H7 (cell line): ENCODE measurements at regions not wholly inside any gene's neighbourhood (a gene's known extent, or its start where the extent isn't known, plus 50 kb on each side); places are given as distances from the start of the nearest gene placed in this dataset.
A peak's percentile ranks its signal among the peaks of the same experiment; 100 is the strongest.

Source experiments
- DNase-seq: peaks from one replicate; pipeline ENCODE4 v3.0.0; 2012
- H3K27me3 ChIP-seq: 2 replicates; pipeline ENCODE4 v1.6.0; 2011; ENCODE audit warnings: mild to moderate bottlenecking, low read length; ENCODE audit not compliant: control insufficient read depth, insufficient read depth
- H3K36me3 ChIP-seq: replicated peaks from 2 replicates; pipeline ENCODE4 v1.5.1; 2011; ENCODE audit warnings: low read length; ENCODE audit not compliant: control insufficient read depth, insufficient read depth
- H3K4me3 ChIP-seq: 2 replicates; pipeline ENCODE4 v1.5.1; 2011; ENCODE audit warnings: low read depth, mild to moderate bottlenecking, control low read depth, low read length, moderate library complexity; ENCODE audit not compliant: insufficient read depth

DNA sequence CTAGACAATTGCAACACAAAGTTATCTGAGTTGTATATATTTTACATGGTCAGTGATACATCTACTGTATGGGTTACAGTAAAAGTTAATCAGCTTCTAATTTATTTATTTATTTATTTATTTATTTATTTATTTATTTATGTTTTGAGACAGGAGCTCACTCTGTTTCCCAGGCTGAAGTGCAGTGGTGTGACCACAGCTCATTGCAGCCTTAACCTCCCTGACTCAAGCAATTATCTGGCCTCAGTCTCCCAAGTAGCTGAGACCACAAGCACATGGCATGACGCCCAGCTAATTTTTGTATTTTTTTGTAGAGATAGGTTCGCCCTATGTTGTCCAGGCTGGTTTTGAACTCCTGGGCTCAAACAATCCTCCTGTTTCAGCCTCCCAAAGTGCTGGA lies 241.6 kb downstream of the PTPRC start:
- Histone ChIP-seq H3K27me3 (no peaks in the 10 kb centered on the region), H3K4me3 (no peak overlapping the region), H3K36me3 (no peaks in the 10 kb centered on the region)
- no peak for DNase-seq

DNA sequence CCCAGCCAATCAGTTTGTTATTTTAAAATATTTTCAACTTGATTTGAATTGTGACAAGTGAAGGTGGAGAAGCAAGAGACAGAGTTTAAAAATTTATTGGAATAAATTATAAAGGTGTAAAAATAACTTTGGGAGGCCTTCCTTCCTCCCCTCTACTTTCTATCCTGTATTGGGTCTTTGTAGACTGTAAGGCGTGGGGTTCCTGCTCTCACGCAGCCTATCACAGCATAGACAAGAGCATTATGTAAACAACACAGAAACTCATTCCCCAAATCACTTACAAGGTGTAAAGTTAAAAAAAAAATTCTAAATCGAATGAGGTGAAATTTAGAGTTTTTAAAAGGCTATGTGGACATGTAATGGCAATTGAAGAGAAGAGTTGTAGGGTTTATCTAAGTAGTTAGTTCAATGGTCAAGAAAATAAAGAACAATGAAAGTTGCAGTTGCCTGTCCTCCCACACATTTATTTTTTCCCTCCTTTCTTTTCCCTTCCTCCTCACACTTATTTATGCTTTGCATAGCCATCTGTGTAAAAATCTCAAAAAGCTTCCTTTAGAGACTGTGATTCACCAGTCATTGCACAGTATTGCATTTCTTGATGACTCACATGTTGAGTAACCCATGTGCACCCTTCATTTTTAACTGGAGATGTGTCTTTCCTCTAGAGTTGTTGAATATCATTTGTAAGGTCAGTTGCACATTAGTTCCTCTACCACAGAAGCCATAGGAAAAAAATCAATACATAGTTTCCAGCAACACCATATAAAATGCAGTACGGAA lies 242.2 kb downstream of the PTPRC start:
- no peak for DNase-seq
- no peak overlapping the region for H3K4me3 ChIP-seq
- H3K36me3 ChIP-seq, result no peaks in the 10 kb centered on the region
- no peaks in the 10 kb centered on the region for H3K27me3 ChIP-seq

DNA sequence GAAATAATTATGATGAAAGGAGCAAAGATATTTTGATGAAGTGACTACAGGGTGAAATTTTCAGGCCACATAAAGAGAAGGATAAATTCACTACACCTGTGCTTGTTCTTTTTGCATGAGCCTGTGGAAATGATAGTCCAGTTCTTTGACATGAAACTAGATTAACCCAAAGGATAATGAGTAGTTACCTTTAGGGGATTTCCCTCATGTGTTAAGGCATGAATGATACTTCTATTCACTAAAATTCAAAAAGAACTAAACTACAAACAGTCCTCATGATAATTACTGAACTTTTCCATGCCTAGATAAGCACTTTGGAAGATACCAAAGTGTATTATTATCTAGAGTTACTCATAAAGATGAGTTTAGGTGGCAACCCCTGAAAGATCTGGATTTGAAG lies 244.3 kb downstream of the PTPRC start:
- Histone ChIP-seq H3K27me3 (no peaks in the 10 kb centered on the region), H3K36me3 (no peaks in the 10 kb centered on the region), H3K4me3 (no peak overlapping the region)
- DNase-seq, result no peak

DNA sequence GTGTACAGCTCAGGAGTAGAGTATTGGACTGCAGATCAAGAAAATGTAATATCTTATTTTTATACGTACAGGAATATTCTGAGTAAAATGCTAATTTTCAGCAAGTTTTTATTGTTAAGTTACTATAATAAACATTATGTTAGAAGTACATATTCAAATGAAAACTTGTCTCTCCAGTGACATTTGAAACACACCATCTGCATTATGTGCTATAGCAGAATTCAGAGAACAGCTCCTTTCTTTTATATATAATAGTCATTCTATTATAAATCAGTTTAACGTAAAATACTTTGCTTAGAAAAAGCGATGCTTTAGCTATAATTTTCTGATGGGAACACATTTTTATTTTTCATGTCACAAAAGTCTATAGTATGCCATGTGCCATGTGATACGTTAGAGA lies 249.0 kb downstream of the PTPRC start:
- no peaks in the 10 kb centered on the region for H3K27me3 ChIP-seq
- no peaks in the 10 kb centered on the region for H3K36me3 ChIP-seq
- H3K4me3 ChIP-seq, result no peak overlapping the region
- DNase-seq, result no peak

DNA sequence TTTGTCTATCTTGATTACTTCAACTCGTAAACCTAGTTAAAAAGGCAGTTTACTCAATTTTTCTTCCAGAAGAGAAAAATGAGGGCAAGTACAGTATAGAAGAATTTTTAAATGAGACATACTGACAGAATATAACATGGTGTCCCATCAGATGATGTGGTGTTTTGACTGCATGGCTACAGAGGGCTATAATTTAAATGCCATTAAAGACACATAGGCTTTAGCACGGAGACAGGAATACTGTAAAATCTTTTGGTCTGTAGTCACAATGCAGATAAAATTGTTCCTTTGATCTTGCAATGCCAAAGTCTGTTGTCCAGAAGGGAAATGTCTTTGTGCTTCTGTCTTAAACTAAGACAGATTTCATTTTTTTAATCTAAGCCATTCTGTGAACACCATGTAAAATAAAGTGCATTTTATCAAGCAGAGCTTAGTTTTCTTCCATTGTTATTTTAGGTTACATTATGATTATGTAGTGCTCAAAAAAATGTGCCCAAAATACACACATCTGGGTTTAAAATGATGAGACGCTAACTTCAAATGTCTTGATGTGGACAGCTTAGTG lies 249.6 kb downstream of the PTPRC start:
- Histone ChIP-seq H3K36me3 (no peaks in the 10 kb centered on the region), H3K27me3 (no peaks in the 10 kb centered on the region), H3K4me3 (no peak overlapping the region)
- DNase-seq, result no peak

DNA sequence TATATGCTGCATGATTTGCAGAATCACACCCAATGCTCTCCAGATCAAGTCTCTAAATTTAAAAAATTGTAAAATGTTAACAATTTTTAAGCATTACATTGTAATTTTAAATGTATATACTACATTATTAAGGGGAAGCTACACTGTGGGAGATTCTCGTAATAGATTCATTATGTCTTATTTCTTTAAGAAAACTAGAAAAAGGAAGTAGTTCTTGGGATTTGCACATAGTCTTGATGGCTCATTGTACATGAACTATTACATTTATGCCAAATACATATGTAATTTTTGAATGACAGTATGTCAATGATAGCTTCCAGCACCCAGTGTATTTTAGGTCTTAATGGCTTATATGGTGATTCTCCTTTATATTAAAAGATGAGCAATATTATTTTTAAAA lies 250.3 kb downstream of the PTPRC start:
- no peaks in the 10 kb centered on the region for H3K27me3 ChIP-seq
- no peak for DNase-seq
- no peak overlapping the region for H3K4me3 ChIP-seq
- no peaks in the 10 kb centered on the region for H3K36me3 ChIP-seq

DNA sequence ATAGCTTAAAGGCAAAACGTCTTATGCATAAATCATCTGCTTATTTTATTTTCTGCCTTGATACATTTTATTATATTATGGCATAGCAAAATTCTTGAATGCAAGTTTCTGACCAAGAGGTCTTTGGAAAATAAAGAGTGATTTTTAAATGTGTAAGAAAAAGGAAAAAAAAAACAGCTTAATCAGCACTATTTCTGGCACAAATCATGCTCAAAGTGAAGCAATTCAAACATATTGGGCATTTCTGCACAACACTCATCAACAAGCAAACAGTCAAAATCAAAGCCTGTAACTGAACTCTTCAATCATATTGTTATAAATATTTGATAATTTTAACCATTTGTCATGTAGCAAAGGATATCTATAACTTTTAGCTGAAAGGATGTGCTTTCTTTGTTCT lies 250.9 kb downstream of the PTPRC start:
- DNase-seq, result no peak
- no peak overlapping the region for H3K4me3 ChIP-seq
- no peaks in the 10 kb centered on the region for H3K27me3 ChIP-seq
- no peaks in the 10 kb centered on the region for H3K36me3 ChIP-seq

DNA sequence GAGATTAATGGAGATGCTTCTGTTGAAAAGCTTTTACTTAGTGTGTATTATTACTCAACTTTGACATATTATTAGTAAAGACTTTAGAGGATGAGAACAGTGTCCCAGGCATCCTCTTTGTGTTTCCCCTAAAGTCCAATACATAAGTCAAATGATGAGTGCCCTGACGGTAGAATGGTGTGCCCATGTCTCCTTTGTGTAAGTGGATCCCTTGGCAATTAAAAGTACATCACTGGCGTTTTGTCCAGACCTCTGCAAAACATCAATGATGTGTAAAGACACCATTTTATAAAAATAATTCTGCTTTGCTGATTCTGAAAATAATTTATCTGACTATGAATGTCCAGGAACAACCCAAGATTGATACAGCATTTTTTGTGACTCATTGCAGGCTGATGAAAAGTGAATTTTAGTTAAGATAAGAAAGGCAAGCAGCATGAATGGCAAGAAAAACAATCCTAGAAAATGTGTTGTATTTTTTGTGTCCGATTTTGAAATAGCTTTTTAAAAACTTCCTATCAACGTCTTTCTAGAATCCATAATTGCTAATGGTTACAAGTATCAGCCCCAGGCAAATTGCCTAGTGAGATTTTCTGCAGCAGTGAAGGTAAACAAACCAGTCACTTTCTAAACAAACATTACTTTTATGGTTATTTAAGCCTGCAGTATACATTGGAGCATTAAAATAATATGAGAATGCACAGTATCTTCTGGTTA lies 251.5 kb downstream of the PTPRC start:
- Histone ChIP-seq H3K36me3 (no peaks in the 10 kb centered on the region), H3K27me3 (no peaks in the 10 kb centered on the region), H3K4me3 (no peak overlapping the region)
- no peak for DNase-seq

DNA sequence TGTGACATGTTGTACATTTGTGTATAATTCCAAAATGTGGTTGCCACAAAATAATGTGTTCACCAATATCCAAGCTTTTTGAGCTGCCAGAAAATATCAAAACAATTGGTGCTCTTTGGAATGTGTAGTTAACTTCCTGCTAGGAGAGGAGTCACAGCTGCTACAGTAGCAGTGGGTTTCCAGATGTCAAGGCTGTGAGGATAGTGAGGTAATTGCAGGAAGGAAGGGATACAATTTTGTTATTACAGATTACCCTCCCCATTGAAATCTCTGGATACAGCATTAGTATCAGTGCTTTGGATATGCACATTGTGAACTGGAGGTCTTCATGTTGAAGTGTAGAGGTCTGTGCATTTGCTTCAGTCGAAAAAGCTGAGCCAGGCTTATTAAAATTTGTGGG lies 253.2 kb downstream of the PTPRC start:
- H3K27me3 ChIP-seq, result no peaks in the 10 kb centered on the region
- DNase-seq, result no peak
- no peaks in the 10 kb centered on the region for H3K36me3 ChIP-seq
- no peak overlapping the region for H3K4me3 ChIP-seq

DNA sequence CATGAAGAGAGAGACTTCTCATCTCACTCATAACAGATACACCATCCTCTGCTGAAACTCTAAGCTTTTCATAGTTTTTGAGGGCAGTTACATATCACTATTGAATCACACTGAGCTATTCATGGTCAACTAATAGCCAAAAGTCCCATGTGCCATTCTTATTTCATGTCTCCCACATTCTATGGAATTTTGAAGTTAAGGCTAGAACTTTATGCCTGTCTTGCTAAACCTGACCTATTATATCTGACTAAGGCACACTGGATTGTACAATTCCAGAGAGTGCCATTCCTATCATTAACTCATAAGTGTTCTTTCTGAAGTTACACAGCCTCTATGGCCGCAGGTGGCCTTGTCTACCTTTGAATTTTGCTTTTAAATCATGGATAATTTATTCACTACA lies 254.3 kb downstream of the PTPRC start:
- no peak for DNase-seq
- no peak overlapping the region for H3K4me3 ChIP-seq
- H3K36me3 ChIP-seq, result no peaks in the 10 kb centered on the region
- H3K27me3 ChIP-seq, result no peaks in the 10 kb centered on the region

DNA sequence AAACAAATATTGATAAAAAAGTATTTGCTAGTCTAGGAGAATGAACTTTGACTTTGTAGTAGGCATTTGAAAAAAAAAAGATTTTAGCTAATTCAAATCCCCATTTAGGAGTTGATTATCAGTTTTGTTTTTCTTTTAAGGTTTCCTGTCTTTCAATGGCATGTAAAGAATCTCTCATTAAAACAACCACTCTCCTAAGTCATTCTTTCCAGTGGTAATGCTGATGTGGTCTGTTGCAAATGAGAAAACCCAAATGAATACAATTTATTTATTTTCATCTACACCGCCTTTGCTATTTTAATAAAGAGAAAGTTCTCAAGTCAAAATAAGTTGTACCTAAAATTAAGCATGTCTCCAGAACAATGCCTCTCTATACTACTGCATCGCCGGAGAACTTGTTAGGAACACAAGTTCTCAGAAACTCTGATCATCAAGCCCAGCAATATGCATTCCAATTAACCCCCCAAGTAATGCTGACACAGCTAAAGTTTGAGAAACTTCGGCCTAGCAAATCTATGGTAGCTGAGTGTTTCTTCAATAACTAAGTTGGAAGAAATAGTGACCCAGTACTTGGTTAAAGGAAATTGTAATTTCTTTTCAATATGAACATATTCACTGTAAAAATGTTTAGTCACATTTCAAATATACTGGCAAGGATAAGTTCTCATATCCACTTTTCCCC lies 255.1 kb downstream of the PTPRC start:
- DNase-seq, result no peak
- Histone ChIP-seq H3K36me3 (no peaks in the 10 kb centered on the region), H3K27me3 (no peaks in the 10 kb centered on the region), H3K4me3 (no peak overlapping the region)

DNA sequence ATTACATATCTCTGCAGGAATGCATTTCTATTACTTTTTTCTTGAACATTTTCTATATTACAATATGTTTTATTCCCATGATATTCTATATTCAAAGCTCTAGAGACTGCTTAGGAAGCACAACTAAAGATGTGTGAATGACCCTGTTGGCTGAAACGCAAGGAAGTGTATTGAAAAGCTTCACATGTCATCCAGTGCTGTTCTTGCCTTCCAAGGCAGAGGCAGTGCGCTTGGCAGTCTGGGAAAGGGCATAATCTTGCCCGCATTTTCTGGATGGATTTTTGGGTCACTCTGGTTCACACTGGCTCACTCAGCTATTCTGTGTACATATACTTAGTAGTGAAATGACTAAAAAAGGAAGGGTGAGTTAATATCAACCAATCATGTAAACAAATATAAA lies 262.4 kb downstream of the PTPRC start:
- H3K4me3 ChIP-seq, result no peak overlapping the region
- no peaks in the 10 kb centered on the region for H3K36me3 ChIP-seq
- DNase-seq, result no peak

DNA sequence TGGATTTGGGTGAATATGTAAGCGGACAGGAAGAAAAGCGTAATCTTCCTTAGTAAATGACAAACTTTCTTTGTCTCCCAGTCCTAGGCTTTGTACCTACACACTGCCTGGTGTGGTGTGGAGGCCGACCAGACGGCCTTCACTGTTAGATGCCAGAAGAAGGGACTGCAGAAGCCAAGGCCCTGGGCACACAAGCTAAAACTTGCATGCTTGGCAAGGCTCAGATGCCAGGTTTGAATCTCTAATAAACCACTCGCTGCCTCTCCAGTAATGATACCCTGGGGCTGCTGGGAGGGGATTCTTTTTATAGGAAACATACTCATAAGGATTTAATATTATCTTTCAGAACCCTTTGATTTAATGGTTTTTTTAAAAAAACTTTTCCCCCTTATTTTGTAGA lies 263.8 kb downstream of the PTPRC start:
- no peaks in the 10 kb centered on the region for H3K36me3 ChIP-seq
- no peaks in the 10 kb centered on the region for H3K27me3 ChIP-seq
- no peak for DNase-seq
- H3K4me3 ChIP-seq, result no peak overlapping the region

More for the DNA sequence above, 262.4 kb downstream of the PTPRC start:
- no peaks in the 10 kb centered on the region for H3K27me3 ChIP-seq

DNA sequence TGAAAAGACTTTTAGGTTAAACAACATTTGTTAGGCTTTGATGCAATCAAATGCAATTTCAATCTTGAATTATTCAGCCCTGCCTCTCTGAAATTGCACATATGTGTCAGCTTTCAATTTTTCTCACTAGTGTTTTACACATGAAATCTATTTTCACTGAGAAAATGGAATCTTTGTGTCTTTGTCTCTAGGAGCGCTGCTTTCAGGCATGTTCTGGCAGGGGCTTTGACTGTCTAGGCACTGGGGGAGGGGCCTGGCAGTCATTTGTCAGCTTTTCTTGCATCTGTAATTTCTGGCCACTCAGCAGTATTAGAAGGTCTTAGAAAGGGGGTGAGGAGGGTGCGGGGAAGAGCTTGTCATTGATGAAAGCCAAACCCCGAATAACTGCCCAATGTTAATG lies 264.4 kb downstream of the PTPRC start:
- H3K27me3 ChIP-seq, result no peaks in the 10 kb centered on the region
- DNase-seq, result peak; percentile 1
- no peak overlapping the region for H3K4me3 ChIP-seq
- no peaks in the 10 kb centered on the region for H3K36me3 ChIP-seq

DNA sequence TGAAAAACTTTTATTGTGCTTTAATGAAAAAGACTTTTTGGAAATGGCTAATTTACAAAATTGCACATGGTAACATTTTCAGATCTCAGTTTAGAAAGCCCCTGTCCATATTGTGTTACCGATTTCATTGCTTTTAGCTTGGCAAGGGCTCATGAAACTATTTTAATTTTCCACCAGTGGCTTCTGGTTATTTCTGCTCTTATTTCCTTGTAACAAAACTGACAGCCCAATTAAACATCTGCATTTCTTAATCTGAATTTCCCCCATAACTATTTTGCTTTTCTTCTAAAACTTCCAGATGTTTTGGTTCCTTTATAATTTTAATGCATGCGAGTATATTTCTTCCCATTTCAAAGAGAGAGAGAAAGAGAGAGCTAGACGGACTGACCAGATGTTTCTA lies 264.8 kb downstream of the PTPRC start:
- Histone ChIP-seq H3K27me3 (no peaks in the 10 kb centered on the region), H3K36me3 (no peaks in the 10 kb centered on the region), H3K4me3 (no peak overlapping the region)
- DNase-seq, result no peak
